HCT116 (cell line): ENCODE measurements at regions not wholly inside any gene's neighbourhood (a gene's known extent, or its start where the extent isn't known, plus 50 kb on each side); places are given as distances from the start of the nearest gene placed in this dataset.

Experiments
- ATAC-seq: fragments of 200-7000 bp; cut with Tn5 transposase; 2 replicates; pipeline ENCODE4 v1.9.1; 2020; ENCODE audit warnings: mild to moderate bottlenecking, moderate library complexity
- BruUV-seq: library from RNA; stranded (reverse); fragments of 400-500 nt; replicated peaks from 2 replicates; lab custom pipeline; 2021; lab: Mats Ljungman, UMichigan
- CTCF ChIA-PET: fragments of 300-600 bp; sonication (Branson Sonifier 250); formaldehyde crosslinking; loops from one replicate; lab custom pipeline; 2021; ENCODE audit warnings: antibody characterized with exemption; lab: Charles Lee
- POLR2A ChIA-PET: fragments of 300-600, 350-600 bp; sonication (Branson Sonifier 250); formaldehyde crosslinking; loops from one replicate; lab custom pipeline; 2021; ENCODE audit warnings: antibody characterized with exemption; lab: Charles Lee
- RAD21 ChIA-PET, 2 experiments: fragments of 300-600 bp; sonication (Branson Sonifier 250); formaldehyde crosslinking; loops; one replicate each; lab custom pipeline; 2023; ENCODE audit warnings: low total read pairs in 2 of 2; ENCODE audit not compliant: uncharacterized antibody in 2 of 2, unreplicated experiment in 2 of 2, low non-redundant PET in 1 of 2; lab: Charles Lee
- DNase-seq: peaks from one replicate; pipeline ENCODE4 v3.0.0-alpha.2; 2010; ENCODE audit warnings: low read depth, low spot score
- H2AFZ ChIP-seq: fragments of 200-600 bp; shearing (Covaris generic), sonication (generic); 2 replicates; pipeline ENCODE4 v1.6.1; 2017; ENCODE audit warnings: low read depth, mixed run types, mixed read lengths, antibody characterized with exemption, low read length; ENCODE audit not compliant: poor library complexity, severe bottlenecking
- H3K27ac ChIP-seq: 2 replicates; pipeline ENCODE4 v1.5.1; 2012; ENCODE audit warnings: low read depth, low read length
- H3K27me3 ChIP-seq: fragments of 200-600 bp; sonication (generic); 2 replicates; pipeline ENCODE4 v1.6.1; 2016; ENCODE audit warnings: mixed run types, low read length, mixed read lengths; ENCODE audit not compliant: insufficient read depth
- H3K36me3 ChIP-seq, 2 experiments: fragments of 200-500 bp in 1 of 2; fragments of 200-600 bp in 1 of 2; sonication (Bioruptor generic) in 1 of 2; sonication (generic) in 1 of 2; 2 replicates each; pipeline versions ENCODE4 v1.5.1 to v1.6.1; 2014 to 2016; ENCODE audit warnings: low read length in 2 of 2, inconsistent platforms in 1 of 2, mixed read lengths in 1 of 2, mixed run types in 1 of 2; ENCODE audit not compliant: insufficient read depth in 2 of 2, control insufficient read depth in 1 of 2
- H3K4me1 ChIP-seq, 2 experiments: fragments of 200-600 bp in 1 of 2; sonication (generic) in 1 of 2; 2 replicates each; pipeline versions ENCODE4 v1.5.1 to v1.6.1; 2012 to 2017; ENCODE audit warnings: low read length in 2 of 2, inconsistent platforms in 1 of 2, mild to moderate bottlenecking in 1 of 2, mixed read lengths in 1 of 2, mixed run types in 1 of 2, moderate library complexity in 1 of 2; ENCODE audit not compliant: insufficient read depth in 2 of 2, control insufficient read depth in 1 of 2
- H3K4me2 ChIP-seq: fragments of 200-600 bp; sonication (generic); 2 replicates; pipeline ENCODE4 v1.6.1; 2017; ENCODE audit warnings: mixed run types, low read length, mixed read lengths
- H3K4me3 ChIP-seq, 2 experiments: fragments of 200-600 bp in 1 of 2; sonication (generic) in 1 of 2; replicated peaks in 1 of 2; 2 replicates each; pipeline ENCODE4 v1.5.1; 2011 to 2016; ENCODE audit warnings: low read length in 2 of 2, control low read depth in 1 of 2, low read depth in 1 of 2, mild to moderate bottlenecking in 1 of 2, mixed read lengths in 1 of 2, mixed run types in 1 of 2
- H3K79me2 ChIP-seq: fragments of 200-600 bp; sonication (generic); 2 replicates; pipeline ENCODE4 v1.6.1; 2017; ENCODE audit warnings: mild to moderate bottlenecking, mixed run types, low read length, moderate library complexity, mixed read lengths; ENCODE audit not compliant: insufficient read depth
- H3K9ac ChIP-seq: fragments of 200-600 bp; sonication (generic); 2 replicates; pipeline ENCODE4 v1.6.1; 2016; ENCODE audit warnings: low read length, mixed read lengths
- H3K9me2 ChIP-seq: fragments of 200-600 bp; sonication (generic), shearing (Covaris generic); 2 replicates; pipeline ENCODE4 v1.6.1; 2017; ENCODE audit warnings: mixed run types, mild to moderate bottlenecking, moderate library complexity; ENCODE audit not compliant: insufficient read depth
- H3K9me3 ChIP-seq, 2 experiments: fragments of 200-500 bp in 1 of 2; fragments of 200-600 bp in 1 of 2; sonication (Bioruptor generic) in 1 of 2; sonication (generic) in 1 of 2; 2 replicates each; pipeline ENCODE4 v1.6.1; 2014 to 2017; ENCODE audit warnings: low read length in 2 of 2, mixed read lengths in 2 of 2, inconsistent platforms in 1 of 2, low read depth in 1 of 2, mild to moderate bottlenecking in 1 of 2, mixed run types in 1 of 2, moderate library complexity in 1 of 2; ENCODE audit not compliant: control insufficient read depth in 1 of 2, insufficient read depth in 1 of 2
- H4K20me1 ChIP-seq: fragments of 200-600 bp; sonication (generic), shearing (Covaris generic); 2 replicates; pipeline ENCODE4 v1.6.1; 2017; ENCODE audit warnings: mixed run types, mild to moderate bottlenecking, moderate library complexity; ENCODE audit not compliant: insufficient read depth
- CBX3 ChIP-seq: IDR thresholded peaks from 2 replicates; pipeline ENCODE4 v1.6.1; 2012; ENCODE audit warnings: low read depth
- EGR1 ChIP-seq: IDR thresholded peaks from 2 replicates; pipeline ENCODE4 v1.6.1; 2012; ENCODE audit warnings: low read depth
- FOSL1 ChIP-seq: IDR thresholded peaks from 2 replicates; pipeline ENCODE4 v1.6.1; 2012; ENCODE audit warnings: low read depth
- RAD21 ChIP-seq: IDR thresholded peaks from 2 replicates; pipeline ENCODE4 v1.6.1; 2012; ENCODE audit warnings: low read depth, mild to moderate bottlenecking
- intact Hi-C: fragments of 100-400 bp; cut with micrococcal nuclease; formaldehyde crosslinking; loops from 2 replicates; pipeline ENCODE4 v1.10.0; 2022
- TF ChIP-seq, protein P1 (sequence below): IDR thresholded peaks from 2 replicates; pipeline ENCODE4 v1.6.1; 2012
- TF ChIP-seq, protein P2 (sequence below), 3 experiments: fragments of 200-600 bp in 1 of 3; sonication (generic) in 1 of 3; IDR thresholded peaks in 2 of 3; conservative IDR thresholded peaks in 1 of 3; 2 replicates each; pipeline ENCODE4 v1.5.1; 2012 to 2017; ENCODE audit warnings: low read depth in 2 of 3, low read length in 2 of 3, antibody characterized with exemption in 1 of 3, borderline replicate concordance in 1 of 3, control low read depth in 1 of 3, mild to moderate bottlenecking in 1 of 3, mixed read lengths in 1 of 3, mixed run types in 1 of 3, moderate library complexity in 1 of 3; ENCODE audit not compliant: insufficient read depth in 1 of 3
- TF ChIP-seq, protein P3 (sequence below): IDR thresholded peaks from 2 replicates; pipeline ENCODE4 v1.6.1; 2012; ENCODE audit warnings: low read depth

DNA sequence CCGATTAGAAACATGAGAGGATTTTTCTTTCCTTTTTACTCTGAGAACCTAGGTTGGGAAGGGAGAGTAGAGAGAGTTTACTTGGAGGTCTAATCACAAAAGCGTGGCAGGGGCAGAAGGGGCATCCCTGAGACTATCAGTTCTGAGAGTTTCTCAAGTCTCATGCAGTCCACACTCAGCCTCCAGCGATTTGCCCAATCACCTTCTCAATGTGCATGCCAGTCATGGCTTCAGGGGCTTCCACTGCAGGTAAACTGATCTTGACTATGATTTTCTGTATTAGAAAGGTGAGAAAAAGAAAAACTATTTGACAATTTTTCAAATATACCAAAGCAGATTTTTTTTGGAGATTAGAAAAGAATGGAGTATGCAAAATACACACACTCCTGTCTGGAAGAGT is 617.1 kb upstream of the ZFP42 start:
- ChIA-PET POLR2A (no interaction called here), CTCF (no interaction called here), RAD21 (no interaction called here)
- Histone ChIP-seq H3K9ac (no peak overlapping the region), H3K27me3 (no peaks in the 10 kb centered on the region), H3K4me2 (no peak overlapping the region), H2AFZ (no peak overlapping the region), H3K4me3 (no peak overlapping the region), H3K4me1 (peaks cover 0 to 5% of the 10 kb centered on the region in 2 experiments; a peak in 1 of 4 replicates), H3K36me3 (no peaks in the 10 kb centered on the region), H3K79me2 (no peaks in the 10 kb centered on the region), H4K20me1 (no peaks in the 10 kb centered on the region), H3K9me3 (no peaks in the 10 kb centered on the region), H3K27ac (no peak overlapping the region), H3K9me2 (no peaks in the 10 kb centered on the region)
- DNase-seq (no peak), ATAC-seq (no peak)
- TF ChIP-seq, protein P1, sequence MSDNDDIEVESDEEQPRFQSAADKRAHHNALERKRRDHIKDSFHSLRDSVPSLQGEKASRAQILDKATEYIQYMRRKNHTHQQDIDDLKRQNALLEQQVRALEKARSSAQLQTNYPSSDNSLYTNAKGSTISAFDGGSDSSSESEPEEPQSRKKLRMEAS: no peak
- TF ChIP-seq FOSL1 (no peak), EGR1 (no peak)
- intact Hi-C loops: no loop called here
- BruUV-seq: no TSS peak

DNA sequence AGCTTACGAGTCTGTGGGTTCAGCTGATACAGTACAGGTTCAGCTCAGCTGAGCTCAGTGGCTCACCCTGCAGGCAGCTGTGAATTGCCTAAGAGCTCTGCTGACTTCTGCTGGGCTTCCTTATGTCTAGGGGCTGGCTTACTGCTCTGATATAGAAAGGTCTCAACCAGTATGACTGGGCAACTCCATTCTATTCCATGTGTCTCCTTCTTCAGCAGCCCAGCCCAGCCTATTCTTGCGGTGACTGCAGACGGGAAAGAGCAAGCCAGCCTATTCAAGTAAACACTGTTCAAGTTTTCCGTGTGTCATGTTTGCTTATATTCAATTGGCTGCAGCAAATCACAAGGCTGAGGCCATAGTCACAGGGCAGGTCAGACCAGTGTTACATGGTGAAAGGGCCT is 615.4 kb upstream of the ZFP42 start:
- intact Hi-C loops: no loop called here
- peak overlapping the region; percentile 90 for H2AFZ ChIP-seq
- ATAC-seq (peak; percentile 100), DNase-seq (peak; percentile 67)
- TF ChIP-seq RAD21 (peak; percentile 53), CBX3 (peak; percentile 86; the same call in 1 of the 2 replicates)
- TF ChIP-seq, protein P2, sequence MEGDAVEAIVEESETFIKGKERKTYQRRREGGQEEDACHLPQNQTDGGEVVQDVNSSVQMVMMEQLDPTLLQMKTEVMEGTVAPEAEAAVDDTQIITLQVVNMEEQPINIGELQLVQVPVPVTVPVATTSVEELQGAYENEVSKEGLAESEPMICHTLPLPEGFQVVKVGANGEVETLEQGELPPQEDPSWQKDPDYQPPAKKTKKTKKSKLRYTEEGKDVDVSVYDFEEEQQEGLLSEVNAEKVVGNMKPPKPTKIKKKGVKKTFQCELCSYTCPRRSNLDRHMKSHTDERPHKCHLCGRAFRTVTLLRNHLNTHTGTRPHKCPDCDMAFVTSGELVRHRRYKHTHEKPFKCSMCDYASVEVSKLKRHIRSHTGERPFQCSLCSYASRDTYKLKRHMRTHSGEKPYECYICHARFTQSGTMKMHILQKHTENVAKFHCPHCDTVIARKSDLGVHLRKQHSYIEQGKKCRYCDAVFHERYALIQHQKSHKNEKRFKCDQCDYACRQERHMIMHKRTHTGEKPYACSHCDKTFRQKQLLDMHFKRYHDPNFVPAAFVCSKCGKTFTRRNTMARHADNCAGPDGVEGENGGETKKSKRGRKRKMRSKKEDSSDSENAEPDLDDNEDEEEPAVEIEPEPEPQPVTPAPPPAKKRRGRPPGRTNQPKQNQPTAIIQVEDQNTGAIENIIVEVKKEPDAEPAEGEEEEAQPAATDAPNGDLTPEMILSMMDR (IDR thresholded peaks at IDR 0.05 in 2 of 3, conservative IDR thresholded peaks at IDR 0.05 in 1 of 3; ENCODE audit: borderline replicate concordance in 1 of 3, insufficient read depth in 1 of 3, low read depth in 2 of 3, low read length in 2 of 3): peak; percentile 34 to 80 (median 70); a peak in 5 of 6 replicates
- TF ChIP-seq, protein P3, sequence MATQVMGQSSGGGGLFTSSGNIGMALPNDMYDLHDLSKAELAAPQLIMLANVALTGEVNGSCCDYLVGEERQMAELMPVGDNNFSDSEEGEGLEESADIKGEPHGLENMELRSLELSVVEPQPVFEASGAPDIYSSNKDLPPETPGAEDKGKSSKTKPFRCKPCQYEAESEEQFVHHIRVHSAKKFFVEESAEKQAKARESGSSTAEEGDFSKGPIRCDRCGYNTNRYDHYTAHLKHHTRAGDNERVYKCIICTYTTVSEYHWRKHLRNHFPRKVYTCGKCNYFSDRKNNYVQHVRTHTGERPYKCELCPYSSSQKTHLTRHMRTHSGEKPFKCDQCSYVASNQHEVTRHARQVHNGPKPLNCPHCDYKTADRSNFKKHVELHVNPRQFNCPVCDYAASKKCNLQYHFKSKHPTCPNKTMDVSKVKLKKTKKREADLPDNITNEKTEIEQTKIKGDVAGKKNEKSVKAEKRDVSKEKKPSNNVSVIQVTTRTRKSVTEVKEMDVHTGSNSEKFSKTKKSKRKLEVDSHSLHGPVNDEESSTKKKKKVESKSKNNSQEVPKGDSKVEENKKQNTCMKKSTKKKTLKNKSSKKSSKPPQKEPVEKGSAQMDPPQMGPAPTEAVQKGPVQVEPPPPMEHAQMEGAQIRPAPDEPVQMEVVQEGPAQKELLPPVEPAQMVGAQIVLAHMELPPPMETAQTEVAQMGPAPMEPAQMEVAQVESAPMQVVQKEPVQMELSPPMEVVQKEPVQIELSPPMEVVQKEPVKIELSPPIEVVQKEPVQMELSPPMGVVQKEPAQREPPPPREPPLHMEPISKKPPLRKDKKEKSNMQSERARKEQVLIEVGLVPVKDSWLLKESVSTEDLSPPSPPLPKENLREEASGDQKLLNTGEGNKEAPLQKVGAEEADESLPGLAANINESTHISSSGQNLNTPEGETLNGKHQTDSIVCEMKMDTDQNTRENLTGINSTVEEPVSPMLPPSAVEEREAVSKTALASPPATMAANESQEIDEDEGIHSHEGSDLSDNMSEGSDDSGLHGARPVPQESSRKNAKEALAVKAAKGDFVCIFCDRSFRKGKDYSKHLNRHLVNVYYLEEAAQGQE: no peak
- H3K79me2 ChIP-seq: no peaks in the 10 kb centered on the region
- H4K20me1 ChIP-seq: no peaks in the 10 kb centered on the region
- H3K27me3 ChIP-seq: no peaks in the 10 kb centered on the region
- H3K27ac ChIP-seq: no peak overlapping the region
- ChIA-PET CTCF (interaction anchor here (0.8 to 1.0 kb wide), 3 partner anchors 12 to 18 kb away, joined by 3 to 4 read pairs (median 3); no protein-coding TSS in a partner anchor), POLR2A (no interaction called here), RAD21 (no interaction called here)
- no peak overlapping the region for H3K9ac ChIP-seq
- H3K4me3 ChIP-seq: no peak overlapping the region
- H3K9me2 ChIP-seq: no peaks in the 10 kb centered on the region
- H3K36me3 ChIP-seq: no peaks in the 10 kb centered on the region
- H3K9me3 ChIP-seq: no peaks in the 10 kb centered on the region
- BruUV-seq: no TSS peak
- H3K4me1 ChIP-seq: peaks cover 0 to 5% of the 10 kb centered on the region in 2 experiments; a peak in 1 of 4 replicates
- no peak overlapping the region for H3K4me2 ChIP-seq
